ENCODE measurements at regions not wholly inside any gene's neighbourhood (a gene's known extent, or its start where the extent isn't known, plus 50 kb on each side); places are given as distances from the start of the nearest gene placed in this dataset.

DNA sequence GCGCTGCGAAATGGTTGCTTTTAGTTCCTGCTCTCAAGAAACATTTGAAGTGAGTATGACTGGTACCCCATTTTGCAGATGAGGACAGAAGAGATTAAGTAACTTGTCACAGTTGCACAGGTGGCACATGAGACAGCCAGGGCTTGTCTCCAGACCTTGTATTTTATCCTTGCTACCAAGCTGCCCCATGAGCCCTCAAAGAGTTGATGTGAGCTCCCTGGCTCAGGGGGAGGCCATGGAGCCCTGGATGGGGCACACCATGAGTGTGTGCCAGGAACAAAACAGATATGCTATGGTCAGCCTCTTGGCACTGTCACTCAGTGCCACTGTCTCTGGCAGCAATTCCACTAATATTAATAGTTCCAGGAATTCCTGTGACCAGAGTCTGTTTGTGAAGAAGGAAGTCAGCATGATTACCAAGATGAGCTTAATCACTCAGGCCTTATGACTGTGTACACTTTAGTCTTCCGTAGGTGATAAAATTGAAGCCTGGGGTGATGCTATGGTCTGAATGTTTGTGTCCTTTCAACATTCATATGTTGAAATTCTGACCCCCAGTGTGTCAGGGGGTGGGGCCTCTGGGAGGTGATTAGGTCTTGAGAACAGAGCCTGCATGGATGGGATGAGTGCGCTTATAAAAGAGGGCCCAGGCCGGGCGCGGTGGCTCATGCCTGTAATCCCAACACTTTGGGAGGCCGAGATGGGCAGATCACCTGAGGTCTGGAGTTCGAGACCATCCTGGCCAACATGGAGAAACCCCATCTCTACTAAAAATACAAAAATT, 806.8 kb downstream of the AACS start:
- no peak for TF ChIP-seq CTCF (IDR thresholded peaks at IDR 0.05; ENCODE audit: insufficient read depth, low read length, poor library complexity, severe bottlenecking)
- TF ChIP-seq EZH2phosphoT487 (conservative IDR thresholded peaks at IDR 0.05; ENCODE audit: low read length), result no peak
